Uterus (tissue), 2 donors: ENCODE measurements at regions not wholly inside any gene's neighbourhood (a gene's known extent, or its start where the extent isn't known, plus 50 kb on each side); places are given as distances from the start of the nearest gene placed in this dataset.

ENCODE experiments used
- CTCF ChIP-seq, 4 experiments: fragments of 200-600 bp in 2 of 4; fragments of 450-650 bp in 2 of 4; sonication (generic) in 2 of 4; IDR thresholded peaks; one replicate each; pipeline ENCODE4 v1.5.1; 2016 to 2019; ENCODE audit warnings: antibody characterized with exemption in 4 of 4, mild to moderate bottlenecking in 2 of 4, moderate library complexity in 1 of 4
- POLR2A ChIP-seq, 2 donors: fragments of 450-650 bp; IDR thresholded peaks; one replicate each; pipeline ENCODE4 v1.6.1; 2016; ENCODE audit warnings: antibody characterized with exemption in 2 of 2, mild to moderate bottlenecking in 1 of 2, moderate library complexity in 1 of 2

GRCh38 chr12:45518291-45519235 lies 210.9 kb upstream of the ARID2 start:
- TF ChIP-seq CTCF (IDR thresholded peaks at IDR 0.05): no peak
- no peak for TF ChIP-seq POLR2A (IDR thresholded peaks at IDR 0.05)
